Fibroblast of lung (primary cell): ENCODE measurements at regions not wholly inside any gene's neighbourhood (a gene's known extent, or its start where the extent isn't known, plus 50 kb on each side); places are given as distances from the start of the nearest gene placed in this dataset.

ENCODE experiments used
- DNase-seq, 2 donors: peaks; one replicate each; pipeline versions ENCODE4 v3.0.0 to v3.0.0-alpha.2; 2010; ENCODE audit warnings: low read depth in 2 of 2
- H2AFZ ChIP-seq: 2 replicates; pipeline ENCODE4 v1.5.1; 2012; ENCODE audit warnings: low read length, control low read depth, inconsistent platforms
- H3K27ac ChIP-seq: 2 replicates; pipeline ENCODE4 v1.5.1; 2011; ENCODE audit warnings: low read length, control low read depth; ENCODE audit not compliant: insufficient read depth
- H3K27me3 ChIP-seq: 2 replicates; pipeline ENCODE4 v1.5.1; 2011; ENCODE audit warnings: mild to moderate bottlenecking, low read length; ENCODE audit not compliant: control insufficient read depth, insufficient read depth
- H3K36me3 ChIP-seq: 2 replicates; pipeline ENCODE4 v1.5.1; 2011; ENCODE audit warnings: low read length; ENCODE audit not compliant: control insufficient read depth, insufficient read depth
- H3K4me1 ChIP-seq: 2 replicates; pipeline ENCODE4 v1.5.1; 2011; ENCODE audit warnings: low read length; ENCODE audit not compliant: control insufficient read depth, insufficient read depth; ENCODE audit errors: extremely low read depth
- H3K4me2 ChIP-seq: 2 replicates; pipeline ENCODE4 v1.5.1; 2011; ENCODE audit warnings: low read length, control low read depth; ENCODE audit not compliant: insufficient read depth; ENCODE audit errors: extremely low read depth
- H3K4me3 ChIP-seq, 4 experiments: fragments of 200-600 bp in 1 of 4; sonication (generic) in 1 of 4; replicated peaks in 1 of 4; 2 replicates each; pipeline ENCODE4 v1.5.1; 2011 to 2016; ENCODE audit warnings: low read length in 4 of 4, low read depth in 3 of 4, mild to moderate bottlenecking in 3 of 4, control low read depth in 2 of 4, inconsistent platforms in 1 of 4, mixed read lengths in 1 of 4; ENCODE audit not compliant: insufficient read depth in 1 of 4; ENCODE audit errors: control extremely low read depth in 1 of 4
- H3K79me2 ChIP-seq: 2 replicates; pipeline ENCODE4 v1.5.1; 2012; ENCODE audit warnings: mild to moderate bottlenecking, low read length, inconsistent platforms; ENCODE audit not compliant: control insufficient read depth, insufficient read depth
- H3K9ac ChIP-seq: 2 replicates; pipeline ENCODE4 v1.5.1; 2011; ENCODE audit warnings: mild to moderate bottlenecking, low read length, control low read depth; ENCODE audit not compliant: insufficient read depth
- H3K9me3 ChIP-seq: 2 replicates; pipeline ENCODE4 v1.5.1; 2012; ENCODE audit warnings: low read depth, low read length; ENCODE audit not compliant: control insufficient read depth, insufficient read depth
- H4K20me1 ChIP-seq: 2 replicates; pipeline ENCODE4 v1.5.1; 2011; ENCODE audit warnings: low read length; ENCODE audit not compliant: control insufficient read depth, insufficient read depth; ENCODE audit errors: extremely low read depth
- EZH2 ChIP-seq: IDR thresholded peaks from 2 replicates; pipeline ENCODE4 v1.5.1; 2012; ENCODE audit warnings: low read length, control low read depth, mild to moderate bottlenecking; ENCODE audit errors: missing control alignments
- TF ChIP-seq, protein P1 (sequence below), 2 donors: IDR thresholded peaks in 1 of 2; conservative IDR thresholded peaks in 1 of 2; 1 replicate in 1 of 2; 2 replicates in 1 of 2; pipeline ENCODE4 v1.5.1; 2011 to 2012; ENCODE audit warnings: low read length in 2 of 2, control low read depth in 1 of 2, inconsistent platforms in 1 of 2, low read depth in 1 of 2, mild to moderate bottlenecking in 1 of 2

DNA sequence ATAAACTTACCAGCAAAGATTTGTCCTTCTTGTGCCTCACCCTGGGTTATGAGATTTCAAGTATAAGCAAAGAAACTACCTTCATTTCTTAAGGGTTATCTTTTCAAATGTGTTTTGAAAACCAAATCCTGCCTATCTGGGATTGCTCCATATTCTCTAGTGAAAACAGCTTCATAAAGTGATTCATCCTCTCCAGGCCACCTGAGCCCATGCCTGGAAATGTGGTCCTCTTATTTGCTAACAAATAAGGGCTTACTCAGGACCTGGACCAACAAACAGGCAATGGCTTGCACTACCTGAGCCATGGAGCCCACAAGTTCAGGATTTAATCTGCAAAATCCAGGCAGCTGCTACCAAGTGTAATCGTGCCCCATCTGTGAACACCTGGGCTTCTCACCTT is 234.4 kb upstream of the RBBP8 start:
- no peak overlapping the region for H3K27ac ChIP-seq
- no peaks in the 10 kb centered on the region for H3K79me2 ChIP-seq
- no peaks in the 10 kb centered on the region for H3K27me3 ChIP-seq
- TF ChIP-seq, protein P1, sequence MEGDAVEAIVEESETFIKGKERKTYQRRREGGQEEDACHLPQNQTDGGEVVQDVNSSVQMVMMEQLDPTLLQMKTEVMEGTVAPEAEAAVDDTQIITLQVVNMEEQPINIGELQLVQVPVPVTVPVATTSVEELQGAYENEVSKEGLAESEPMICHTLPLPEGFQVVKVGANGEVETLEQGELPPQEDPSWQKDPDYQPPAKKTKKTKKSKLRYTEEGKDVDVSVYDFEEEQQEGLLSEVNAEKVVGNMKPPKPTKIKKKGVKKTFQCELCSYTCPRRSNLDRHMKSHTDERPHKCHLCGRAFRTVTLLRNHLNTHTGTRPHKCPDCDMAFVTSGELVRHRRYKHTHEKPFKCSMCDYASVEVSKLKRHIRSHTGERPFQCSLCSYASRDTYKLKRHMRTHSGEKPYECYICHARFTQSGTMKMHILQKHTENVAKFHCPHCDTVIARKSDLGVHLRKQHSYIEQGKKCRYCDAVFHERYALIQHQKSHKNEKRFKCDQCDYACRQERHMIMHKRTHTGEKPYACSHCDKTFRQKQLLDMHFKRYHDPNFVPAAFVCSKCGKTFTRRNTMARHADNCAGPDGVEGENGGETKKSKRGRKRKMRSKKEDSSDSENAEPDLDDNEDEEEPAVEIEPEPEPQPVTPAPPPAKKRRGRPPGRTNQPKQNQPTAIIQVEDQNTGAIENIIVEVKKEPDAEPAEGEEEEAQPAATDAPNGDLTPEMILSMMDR (conservative IDR thresholded peaks at IDR 0.05 in 1 of 2, IDR thresholded peaks at IDR 0.05 in 1 of 2; ENCODE audit: low read depth in 1 of 2, low read length in 2 of 2) = no peak
- TF ChIP-seq EZH2 = no peak
- no peaks in the 10 kb centered on the region for H4K20me1 ChIP-seq
- no peak overlapping the region for H3K4me2 ChIP-seq
- H3K9ac ChIP-seq = no peak overlapping the region
- H3K9me3 ChIP-seq = no peaks in the 10 kb centered on the region
- H3K4me3 ChIP-seq = no peak overlapping the region
- no peaks in the 10 kb centered on the region for H3K4me1 ChIP-seq
- H3K36me3 ChIP-seq = no peaks in the 10 kb centered on the region
- H2AFZ ChIP-seq = no peak overlapping the region
- DNase-seq = no peak

DNA sequence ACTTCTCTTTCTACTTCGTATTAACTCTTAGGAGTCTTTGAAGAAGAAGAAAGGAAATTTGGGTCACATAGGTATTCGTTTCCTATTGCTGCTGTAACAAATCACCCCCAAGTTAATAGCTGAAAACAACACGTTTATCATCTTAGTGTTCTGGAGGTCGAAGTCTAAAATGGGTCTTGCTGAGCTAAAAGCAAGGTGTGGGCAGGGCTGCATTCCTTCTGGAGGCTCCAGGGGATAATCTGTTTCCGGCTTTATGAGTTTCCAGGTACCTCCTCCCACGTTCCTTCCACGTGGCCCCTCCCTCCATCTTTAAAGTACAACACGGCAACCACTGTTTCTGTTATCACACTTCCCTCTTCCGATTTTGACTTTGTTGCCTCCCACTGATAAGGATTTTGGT is 233.5 kb upstream of the RBBP8 start:
- Histone ChIP-seq H3K4me3 (no peak overlapping the region), H4K20me1 (no peaks in the 10 kb centered on the region), H3K27ac (no peak overlapping the region), H3K79me2 (no peaks in the 10 kb centered on the region), H3K9me3 (no peaks in the 10 kb centered on the region), H3K4me2 (no peak overlapping the region), H3K27me3 (no peaks in the 10 kb centered on the region), H2AFZ (no peak overlapping the region), H3K9ac (no peak overlapping the region), H3K36me3 (no peaks in the 10 kb centered on the region), H3K4me1 (no peaks in the 10 kb centered on the region)
- DNase-seq = no peak
- TF ChIP-seq, protein P1 (conservative IDR thresholded peaks at IDR 0.05 in 1 of 2, IDR thresholded peaks at IDR 0.05 in 1 of 2; ENCODE audit: low read depth in 1 of 2, low read length in 2 of 2) = no peak
- TF ChIP-seq EZH2 = no peak

DNA sequence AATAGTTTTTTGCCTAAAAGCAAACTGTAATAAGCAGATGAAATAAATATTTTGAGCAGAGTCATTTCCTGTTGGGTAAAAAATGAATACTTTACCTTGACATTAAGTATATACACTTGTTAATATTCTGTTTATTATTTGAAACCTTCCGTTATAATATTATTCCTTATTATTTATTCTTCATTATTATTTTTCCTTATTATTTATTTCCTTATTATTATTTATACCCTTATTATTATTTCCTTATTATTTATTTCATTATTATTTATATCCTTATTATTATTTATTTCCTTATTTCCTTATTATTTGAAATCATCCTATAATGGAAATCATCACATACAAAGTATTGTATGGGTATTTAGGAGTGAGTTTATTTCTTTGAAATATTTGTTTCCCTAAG is 232.2 kb upstream of the RBBP8 start:
- Histone ChIP-seq H3K4me1 (no peaks in the 10 kb centered on the region), H3K9ac (no peak overlapping the region), H3K9me3 (no peaks in the 10 kb centered on the region), H3K4me2 (no peak overlapping the region), H3K27me3 (no peaks in the 10 kb centered on the region), H3K79me2 (no peaks in the 10 kb centered on the region), H3K27ac (no peak overlapping the region), H3K36me3 (no peaks in the 10 kb centered on the region), H3K4me3 (no peak overlapping the region), H2AFZ (no peak overlapping the region), H4K20me1 (no peaks in the 10 kb centered on the region)
- TF ChIP-seq, protein P1 (conservative IDR thresholded peaks at IDR 0.05 in 1 of 2, IDR thresholded peaks at IDR 0.05 in 1 of 2; ENCODE audit: low read depth in 1 of 2, low read length in 2 of 2) = no peak
- no peak for TF ChIP-seq EZH2
- DNase-seq = no peak
